ENCODE measurements at regions not wholly inside any gene's neighbourhood (a gene's known extent, or its start where the extent isn't known, plus 50 kb on each side); places are given as distances from the start of the nearest gene placed in this dataset.

- H3K36me3 Mint-ChIP-seq (ENCODE audit: low read depth) = no peaks in the 10 kb centered on the region; the same call in 2 of the 3 replicates
- H2AFZ ChIP-seq = no peak overlapping the region
- no peak overlapping the region for H3K4me3 ChIP-seq
- no peaks in the 10 kb centered on the region for H3F3A ChIP-seq (replicated peaks; ENCODE audit: low read depth)
- TF ChIP-seq ETS1 (IDR thresholded peaks at IDR 0.05) (no peak), ZNF462 (CRISPR knock-in tag; IDR thresholded peaks at IDR 0.05) (no peak), REST (IDR thresholded peaks at IDR 0.05; ENCODE audit: unreplicated experiment) (no peak), ZNF331 (CRISPR knock-in tag; IDR thresholded peaks at IDR 0.05; ENCODE audit: low read depth) (no peak), EZH2phosphoT487 (IDR thresholded peaks at IDR 0.05; ENCODE audit: unreplicated experiment) (no peak), STAT1 (IDR thresholded peaks at IDR 0.05; ENCODE audit: unreplicated experiment) (no peak), CREB1 (CRISPR knock-in tag; IDR thresholded peaks at IDR 0.05; ENCODE audit: low read depth) (no peak), ZNF114 (CRISPR knock-in tag; IDR thresholded peaks at IDR 0.05) (no peak), JUNB (IDR thresholded peaks at IDR 0.05; ENCODE audit: unreplicated experiment) (no peak), EZH2 (IDR thresholded peaks at IDR 0.05; ENCODE audit: low read depth, unreplicated experiment) (no peak)
- no peaks in the 10 kb centered on the region for H4K20me1 ChIP-seq (replicated peaks; ENCODE audit: insufficient read depth)
- H3K4me3 Mint-ChIP-seq = no peak overlapping the region
- no peaks in the 10 kb centered on the region for H3K27me3 Mint-ChIP-seq (ENCODE audit: insufficient read depth, low read depth, poor library complexity)
- no peaks in the 10 kb centered on the region for H3K27me3 ChIP-seq (ENCODE audit: insufficient read depth)
- ATAC-seq (no peak), DNase-seq (ENCODE audit: low spot score) (no peak)
- no peaks in the 10 kb centered on the region for H3K79me2 ChIP-seq (replicated peaks; ENCODE audit: insufficient read depth)
- H3K27ac ChIP-seq (ENCODE audit: low read depth) = no peak overlapping the region
- H3K9me2 ChIP-seq (ENCODE audit: insufficient read depth) = peaks cover 4% of the 10 kb centered on the region; the same call in 1 of the 2 replicates
- no peaks in the 10 kb centered on the region for H3K4me1 Mint-ChIP-seq
- H3K4me2 ChIP-seq = no peak overlapping the region
- H3K9me3 Mint-ChIP-seq = peaks cover 8% of the 10 kb centered on the region; the same call in 1 of the 3 replicates
- no peaks in the 10 kb centered on the region for H3K36me3 ChIP-seq (ENCODE audit: insufficient read depth)
- no peak overlapping the region for H3K27ac Mint-ChIP-seq
- no peaks in the 10 kb centered on the region for H3K4me1 ChIP-seq (ENCODE audit: insufficient read depth)
Measured at GRCh38 chr17:63306855-63307254, 139.3 kb downstream of the CYB561 start.
